CD4-positive, alpha-beta T cell (primary cell): ENCODE measurements at regions not wholly inside any gene's neighbourhood (a gene's known extent, or its start where the extent isn't known, plus 50 kb on each side); places are given as distances from the start of the nearest gene placed in this dataset.

Experiments used
- ATAC-seq: fragments of 200-7000 bp; cut with Tn5 transposase; one replicate; pipeline ENCODE4 v1.10.0; 2022; ENCODE audit warnings: mild to moderate bottlenecking; ENCODE audit not compliant: poor library complexity
- CTCF ChIA-PET: fragments of 350-600 bp; sonication (Branson Sonifier 250); formaldehyde crosslinking; loops from one replicate; lab custom pipeline; 2021; ENCODE audit warnings: antibody characterized with exemption, inconsistent platforms; lab: Charles Lee
- POLR2A ChIA-PET: fragments of 350-600 bp; sonication (Branson Sonifier 250); formaldehyde crosslinking; loops from one replicate; lab custom pipeline; 2021; ENCODE audit warnings: antibody characterized with exemption, inconsistent platforms; lab: Charles Lee
- DNase-seq, 14 experiments: peaks; one replicate each; pipeline ENCODE4 v3.0.0-alpha.2; 2013 to 2020; ENCODE audit warnings: mixed read lengths in 2 of 14
- H3K27ac ChIP-seq, 2 donors: one replicate each; pipeline versions ENCODE4 v1.5.1 to v1.7.0; 2013; ENCODE audit warnings: low read length in 2 of 2, low read depth in 1 of 2, mild to moderate bottlenecking in 1 of 2
- H3K27me3 ChIP-seq, 2 experiments: 1 replicate in 1 of 2; 2 replicates in 1 of 2; pipeline versions ENCODE4 v1.6.1 to v1.7.0; 2013; ENCODE audit warnings: low read length in 2 of 2, control low read depth in 1 of 2, mild to moderate bottlenecking in 1 of 2, moderate library complexity in 1 of 2; ENCODE audit not compliant: insufficient read depth in 2 of 2, control insufficient read depth in 1 of 2
- H3K36me3 ChIP-seq: one replicate; pipeline ENCODE4 v1.6.1; 2013; ENCODE audit warnings: low read length, control low read depth; ENCODE audit not compliant: insufficient read depth
- H3K4me1 ChIP-seq: one replicate; pipeline ENCODE4 v1.6.1; 2013; ENCODE audit warnings: low read length, control low read depth; ENCODE audit not compliant: insufficient read depth
- H3K4me3 ChIP-seq: one replicate; pipeline ENCODE4 v1.5.1; 2013; ENCODE audit warnings: mild to moderate bottlenecking, low read length, moderate library complexity
- H3K9me3 ChIP-seq, 2 experiments: 1 replicate in 1 of 2; 2 replicates in 1 of 2; pipeline versions ENCODE4 v1.6.1 to v1.7.0; 2013; ENCODE audit warnings: low read length in 2 of 2, mild to moderate bottlenecking in 2 of 2, control low read depth in 1 of 2, moderate library complexity in 1 of 2; ENCODE audit not compliant: control insufficient read depth in 1 of 2, insufficient read depth in 1 of 2
- H3K27ac Mint-ChIP-seq: one replicate; pipeline ENCODE4 v1.8.0; 2020; ENCODE audit warnings: mixed read lengths
- H3K27me3 Mint-ChIP-seq: one replicate; pipeline ENCODE4 v1.8.0; 2021; ENCODE audit warnings: mixed read lengths
- H3K36me3 Mint-ChIP-seq: one replicate; pipeline ENCODE4 v1.8.0; 2021; ENCODE audit warnings: low read depth, mixed read lengths
- H3K4me1 Mint-ChIP-seq: one replicate; pipeline ENCODE4 v1.8.0; 2021; ENCODE audit warnings: low read depth, mixed read lengths
- H3K4me3 Mint-ChIP-seq: one replicate; pipeline ENCODE4 v1.8.0; 2020; ENCODE audit warnings: mild to moderate bottlenecking, mixed read lengths
- H3K9me3 Mint-ChIP-seq: one replicate; pipeline ENCODE4 v1.8.0; 2020; ENCODE audit warnings: mixed read lengths
- CTCF ChIP-seq: fragments of 200-600 bp; IDR thresholded peaks from one replicate; pipeline ENCODE4 v1.8.0; 2022; ENCODE audit warnings: antibody characterized with exemption, mild to moderate bottlenecking
- intact Hi-C, 2 experiments: fragments of 100-400 bp; cut with DNase I in 1 of 2; cut with micrococcal nuclease in 1 of 2; formaldehyde crosslinking; loops; one replicate each; pipeline versions ENCODE4 v1.15.1 to v1.9.0; 2023 to 2025; cut with DNase I, micrococcal nuclease

GRCh38 chr12:13853471-13853870, 127.9 kb downstream of the GRIN2B start:
- CTCF ChIA-PET, result no interaction called here
- POLR2A ChIA-PET, result no interaction called here

DNA sequence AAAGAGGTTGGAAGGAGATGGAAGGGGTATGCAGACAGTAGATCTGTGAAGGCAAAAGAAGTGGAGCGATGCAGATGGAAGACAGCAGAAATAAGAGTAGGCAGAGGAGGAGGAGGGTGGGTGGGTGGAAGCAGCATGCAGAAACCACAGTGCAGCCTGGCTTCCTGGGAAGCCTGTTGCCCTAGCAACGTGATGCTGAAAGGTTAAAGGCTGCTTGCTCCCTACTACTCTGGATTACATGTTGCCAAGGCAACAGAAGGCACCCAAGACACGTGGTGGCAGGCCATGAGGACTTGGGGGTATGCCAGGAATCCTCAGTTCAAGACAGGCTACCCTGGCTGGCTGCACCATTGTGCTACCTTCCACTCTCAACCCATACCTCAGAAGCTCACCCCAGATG, 129.6 kb downstream of the GRIN2B start:
- CTCF ChIA-PET, result no interaction called here
- H3K27me3 ChIP-seq, result peaks cover 2 to 3% of the 10 kb centered on the region in 2 experiments

More at GRCh38 chr12:13853471-13853870, 127.9 kb downstream of the GRIN2B start:
- no peaks in the 10 kb centered on the region for H3K27me3 Mint-ChIP-seq
- H3K36me3 Mint-ChIP-seq, result no peaks in the 10 kb centered on the region
- no peaks in the 10 kb centered on the region for H3K9me3 ChIP-seq
- no peak overlapping the region for H3K27ac Mint-ChIP-seq
- H3K9me3 Mint-ChIP-seq, result no peaks in the 10 kb centered on the region
- ATAC-seq, result no peak
- no peak for TF ChIP-seq CTCF
- no peak overlapping the region for H3K4me3 ChIP-seq
- intact Hi-C loops, result no loop called here
- DNase-seq, result no peak
- H3K4me3 Mint-ChIP-seq, result no peak overlapping the region
- H3K27ac ChIP-seq, result no peak overlapping the region
- H3K4me1 Mint-ChIP-seq, result no peaks in the 10 kb centered on the region
- H3K36me3 ChIP-seq, result no peaks in the 10 kb centered on the region
- H3K27me3 ChIP-seq, result no peaks in the 10 kb centered on the region
- H3K4me1 ChIP-seq, result no peaks in the 10 kb centered on the region

GRCh38 chr12:13849456-13849855, 131.9 kb downstream of the GRIN2B start:
- CTCF ChIA-PET, result no interaction called here
- no peak overlapping the region for H3K27ac Mint-ChIP-seq
- no peaks in the 10 kb centered on the region for H3K36me3 ChIP-seq
- H3K9me3 Mint-ChIP-seq, result no peaks in the 10 kb centered on the region
- no peaks in the 10 kb centered on the region for H3K4me1 ChIP-seq
- no peaks in the 10 kb centered on the region for H3K36me3 Mint-ChIP-seq
- DNase-seq (no peak), ATAC-seq (no peak)
- intact Hi-C loops, result no loop called here
- H3K4me3 Mint-ChIP-seq, result no peak overlapping the region
- no peak overlapping the region for H3K4me3 ChIP-seq
- H3K27ac ChIP-seq, result no peak overlapping the region
- peaks cover 5% of the 10 kb centered on the region for H3K27me3 Mint-ChIP-seq
- H3K9me3 ChIP-seq, result no peaks in the 10 kb centered on the region
- H3K4me1 Mint-ChIP-seq, result no peaks in the 10 kb centered on the region
- H3K27me3 ChIP-seq, result peaks cover 2 to 8% of the 10 kb centered on the region in 2 experiments
- POLR2A ChIA-PET, result no interaction called here
- TF ChIP-seq CTCF, result no peak

More for the DNA sequence above, 129.6 kb downstream of the GRIN2B start:
- POLR2A ChIA-PET, result no interaction called here
- intact Hi-C loops, result no loop called here
- H3K4me1 Mint-ChIP-seq, result no peaks in the 10 kb centered on the region
- no peak for ATAC-seq
- no peak overlapping the region for H3K4me3 Mint-ChIP-seq
- peaks cover 5% of the 10 kb centered on the region for H3K27me3 Mint-ChIP-seq
- no peaks in the 10 kb centered on the region for H3K36me3 Mint-ChIP-seq
- Histone ChIP-seq H3K4me1 (no peaks in the 10 kb centered on the region), H3K36me3 (no peaks in the 10 kb centered on the region), H3K4me3 (no peak overlapping the region), H3K9me3 (no peaks in the 10 kb centered on the region), H3K27ac (no peak overlapping the region)
- DNase-seq, result no peak
- H3K27ac Mint-ChIP-seq, result no peak overlapping the region
- no peak for TF ChIP-seq CTCF
- H3K9me3 Mint-ChIP-seq, result no peaks in the 10 kb centered on the region
